Central memory CD8-positive, alpha-beta T cell (primary cell): ENCODE measurements at regions not wholly inside any gene's neighbourhood (a gene's known extent, or its start where the extent isn't known, plus 50 kb on each side); places are given as distances from the start of the nearest gene placed in this dataset.
"Not testable (repeated sequence)": the region's sequence is repeated elsewhere in the genome, so short reads cannot be mapped to it uniquely, and the experiment has no call there.

Experiments used
- ATAC-seq: fragments of 150-1000 bp; cut with Tn5 transposase; replicated peaks from 2 replicates; pipeline ENCODE4 v1.10.0; 2022; ENCODE audit warnings: mild to moderate bottlenecking, moderate FRiP score, moderate number of reproducible peaks; ENCODE audit not compliant: poor library complexity, severe bottlenecking; ENCODE audit errors: extremely low read depth
- DNase-seq, 2 donors: peaks; one replicate each; pipeline ENCODE4 v3.0.0; 2021; ENCODE audit warnings: low spot score in 2 of 2
- H3K27ac Mint-ChIP-seq: one replicate; pipeline ENCODE4 v1.8.0; 2022; ENCODE audit warnings: low read depth, mild to moderate bottlenecking, moderate library complexity, mixed read lengths
- H3K27me3 Mint-ChIP-seq: one replicate; pipeline ENCODE4 v1.8.0; 2022; ENCODE audit warnings: mixed read lengths
- H3K36me3 Mint-ChIP-seq: one replicate; pipeline ENCODE4 v1.8.0; 2022; ENCODE audit warnings: mild to moderate bottlenecking, moderate library complexity, mixed read lengths; ENCODE audit not compliant: insufficient read depth
- H3K4me1 Mint-ChIP-seq: one replicate; pipeline ENCODE4 v1.8.0; 2022; ENCODE audit warnings: mixed read lengths
- H3K4me3 Mint-ChIP-seq: one replicate; pipeline ENCODE4 v1.8.0; 2022; ENCODE audit warnings: mild to moderate bottlenecking, moderate library complexity, mixed read lengths
- H3K9me3 Mint-ChIP-seq: one replicate; pipeline ENCODE4 v1.8.0; 2022; ENCODE audit warnings: mixed read lengths

DNA sequence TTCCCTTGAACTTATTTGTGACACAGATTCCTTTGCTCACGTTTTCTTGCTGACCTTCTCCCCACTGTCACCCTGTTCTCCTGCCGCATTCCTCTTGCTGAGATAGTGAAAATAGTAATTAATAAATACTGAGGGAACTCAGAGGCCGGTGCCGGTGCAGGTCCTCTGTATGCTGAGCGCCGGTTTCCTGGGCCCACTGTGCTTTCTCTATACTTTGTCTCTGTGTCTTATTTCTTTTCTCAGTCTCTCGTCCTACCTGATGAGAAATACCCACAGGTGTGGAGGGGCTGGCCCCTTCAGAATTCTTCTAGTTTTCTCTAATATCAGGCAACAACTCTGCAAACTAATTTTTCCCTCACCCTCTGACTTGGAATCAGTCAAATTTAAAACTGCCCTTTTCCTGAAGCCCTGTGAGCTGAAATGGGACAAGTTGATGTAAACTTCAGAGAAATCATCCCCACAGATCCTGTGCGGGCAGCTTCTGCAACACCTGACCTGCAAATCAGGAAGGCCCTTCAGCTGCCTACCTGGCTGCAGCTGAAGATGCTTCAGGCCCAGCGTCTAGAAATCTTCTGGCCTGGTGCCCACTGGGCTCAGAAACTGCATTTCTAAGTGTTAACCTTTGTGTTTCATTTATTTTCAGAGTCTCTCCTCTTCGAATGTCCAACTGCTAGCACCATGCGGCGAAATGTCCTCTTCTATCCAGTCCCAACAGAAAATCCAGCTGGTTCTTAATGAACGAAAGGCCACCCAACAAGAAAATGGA lies 149.7 kb downstream of the TMEM121 start:
- not testable (repeated sequence) for H3K27ac Mint-ChIP-seq, DNase-seq, H3K36me3 Mint-ChIP-seq, H3K9me3 Mint-ChIP-seq, H3K27me3 Mint-ChIP-seq, ATAC-seq, H3K4me3 Mint-ChIP-seq, H3K4me1 Mint-ChIP-seq

DNA sequence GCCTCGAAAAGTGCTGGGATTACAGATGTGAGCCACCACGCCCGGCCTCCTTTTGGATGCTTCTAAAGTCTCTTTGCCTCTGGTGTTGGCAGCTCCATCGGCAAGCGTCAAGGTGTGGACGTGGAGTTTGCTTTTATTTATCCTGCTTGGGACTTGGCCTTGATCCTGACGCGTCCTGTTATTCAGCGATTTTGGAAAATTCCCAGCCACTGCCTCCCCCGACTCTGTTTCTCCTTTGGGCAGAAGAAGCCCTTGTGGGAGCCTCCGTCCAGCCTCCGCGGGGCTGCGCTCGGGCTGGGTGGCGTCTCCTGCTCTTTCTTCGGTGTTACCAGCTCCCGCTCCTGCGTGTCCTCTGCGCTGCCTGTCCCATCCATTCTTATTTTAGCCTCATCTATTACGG lies 151.7 kb downstream of the TMEM121 start:
- not testable (repeated sequence) for ATAC-seq, DNase-seq, H3K27ac Mint-ChIP-seq, H3K27me3 Mint-ChIP-seq, H3K4me3 Mint-ChIP-seq, H3K9me3 Mint-ChIP-seq, H3K4me1 Mint-ChIP-seq, H3K36me3 Mint-ChIP-seq

DNA sequence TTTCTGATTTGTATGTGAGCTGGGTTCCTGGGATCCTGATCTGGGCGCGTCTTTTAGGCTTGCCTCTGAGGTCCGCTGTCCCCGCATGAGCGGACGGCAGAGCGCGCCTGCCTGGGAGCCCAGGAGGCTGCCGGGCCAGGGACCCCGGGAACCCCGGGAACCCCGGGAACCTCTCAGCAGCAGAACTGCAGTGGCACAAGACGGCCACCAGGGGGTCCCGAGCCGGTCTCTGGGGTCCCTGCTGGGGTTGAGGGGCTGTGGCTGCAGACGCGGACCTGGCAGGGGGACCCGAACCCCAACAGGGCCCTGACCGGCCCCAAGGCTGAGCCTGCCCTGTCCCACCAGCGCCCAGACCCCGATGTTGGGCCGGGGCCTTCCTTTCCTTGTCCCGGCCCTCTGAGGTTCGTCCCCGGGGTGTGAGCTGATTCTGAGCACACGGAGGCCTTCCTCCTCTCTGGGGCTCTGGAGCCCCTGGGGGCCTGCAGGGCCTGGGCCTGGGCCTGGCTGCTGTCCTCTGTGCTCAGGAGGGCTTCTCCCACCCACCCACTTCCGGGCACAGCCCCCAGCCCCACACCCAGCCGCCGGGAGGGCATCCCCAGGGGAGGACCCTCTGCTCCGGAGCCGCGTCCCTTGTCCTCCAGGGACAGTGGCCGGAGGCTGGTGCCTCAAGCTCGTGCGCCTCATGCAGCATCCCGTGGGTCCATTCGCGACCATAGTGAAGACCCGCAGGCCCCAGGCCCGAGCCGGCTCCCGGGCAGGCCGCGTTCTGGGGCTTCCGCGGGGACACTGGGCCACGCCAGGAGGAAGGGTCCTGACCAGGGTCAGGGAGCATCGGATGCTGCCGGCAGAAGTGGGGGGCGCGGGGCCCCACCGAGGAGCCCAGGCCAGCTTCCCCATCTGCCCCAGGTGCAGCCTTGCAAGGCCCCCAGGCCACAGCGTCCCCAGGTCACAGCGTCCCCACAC lies 152.9 kb downstream of the TMEM121 start:
- DNase-seq, H3K27me3 Mint-ChIP-seq, H3K36me3 Mint-ChIP-seq, H3K9me3 Mint-ChIP-seq, ATAC-seq, H3K27ac Mint-ChIP-seq, H3K4me1 Mint-ChIP-seq, H3K4me3 Mint-ChIP-seq: not testable (repeated sequence)

DNA sequence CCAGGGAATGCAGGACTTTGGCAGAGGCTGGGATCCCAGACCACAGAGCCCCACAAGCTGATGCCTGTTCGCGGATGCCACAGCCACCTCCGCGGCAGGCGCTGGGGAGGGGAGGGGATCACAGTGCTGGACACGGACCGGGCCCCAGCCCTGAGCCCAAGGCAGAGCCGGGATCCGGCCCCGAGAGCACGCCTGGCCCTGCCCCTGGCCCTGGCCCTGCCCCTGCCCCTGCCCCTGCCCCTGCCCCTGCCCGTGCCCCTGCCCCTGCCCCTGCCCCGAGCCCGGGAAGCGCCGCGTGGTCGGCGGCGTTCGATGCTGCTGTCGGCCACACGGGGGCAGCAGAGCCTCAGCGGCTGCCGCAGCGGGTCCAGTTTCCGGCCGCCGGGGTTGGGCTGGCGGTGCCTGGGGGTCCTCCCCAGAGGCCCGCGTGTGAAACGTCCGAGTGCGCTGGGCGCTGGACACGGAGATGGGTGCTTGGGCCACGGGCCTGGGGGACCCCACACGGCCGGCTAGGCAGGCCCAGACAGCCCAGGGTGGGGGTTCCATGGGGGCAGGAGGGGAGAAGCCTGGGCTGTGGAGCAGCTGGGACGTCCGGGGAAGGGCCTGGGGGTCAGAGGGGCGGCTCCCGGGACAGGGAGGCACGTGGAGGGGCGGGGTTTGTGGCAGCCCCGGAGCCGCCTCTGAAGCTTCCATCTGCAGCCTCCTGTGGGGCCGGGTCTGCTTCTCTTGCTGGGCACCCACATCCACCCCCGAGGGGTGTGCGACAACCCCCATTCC lies 153.8 kb downstream of the TMEM121 start:
- not testable (repeated sequence) for H3K27ac Mint-ChIP-seq, DNase-seq, H3K4me1 Mint-ChIP-seq, H3K36me3 Mint-ChIP-seq, H3K4me3 Mint-ChIP-seq, H3K9me3 Mint-ChIP-seq, H3K27me3 Mint-ChIP-seq
- ATAC-seq = peak; percentile 64

DNA sequence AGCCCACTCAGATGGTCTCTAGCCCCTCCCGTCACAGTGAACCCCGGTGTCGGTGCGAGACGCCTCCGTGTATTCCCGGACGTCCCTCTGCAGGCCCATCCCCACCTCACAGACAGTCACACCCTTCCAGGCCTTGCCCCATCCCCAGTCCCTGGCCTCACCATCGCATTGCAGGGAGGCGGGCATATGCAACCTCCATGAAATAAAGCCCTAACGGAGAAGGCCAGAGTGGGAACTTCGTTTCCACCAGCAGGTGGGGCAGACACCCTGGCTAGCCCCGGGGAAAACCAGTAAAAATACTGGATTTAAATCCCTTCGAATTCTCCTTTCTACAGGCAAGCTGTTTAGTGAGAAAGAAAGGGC lies 154.3 kb downstream of the TMEM121 start:
- H3K27ac Mint-ChIP-seq = not testable (repeated sequence)

DNA sequence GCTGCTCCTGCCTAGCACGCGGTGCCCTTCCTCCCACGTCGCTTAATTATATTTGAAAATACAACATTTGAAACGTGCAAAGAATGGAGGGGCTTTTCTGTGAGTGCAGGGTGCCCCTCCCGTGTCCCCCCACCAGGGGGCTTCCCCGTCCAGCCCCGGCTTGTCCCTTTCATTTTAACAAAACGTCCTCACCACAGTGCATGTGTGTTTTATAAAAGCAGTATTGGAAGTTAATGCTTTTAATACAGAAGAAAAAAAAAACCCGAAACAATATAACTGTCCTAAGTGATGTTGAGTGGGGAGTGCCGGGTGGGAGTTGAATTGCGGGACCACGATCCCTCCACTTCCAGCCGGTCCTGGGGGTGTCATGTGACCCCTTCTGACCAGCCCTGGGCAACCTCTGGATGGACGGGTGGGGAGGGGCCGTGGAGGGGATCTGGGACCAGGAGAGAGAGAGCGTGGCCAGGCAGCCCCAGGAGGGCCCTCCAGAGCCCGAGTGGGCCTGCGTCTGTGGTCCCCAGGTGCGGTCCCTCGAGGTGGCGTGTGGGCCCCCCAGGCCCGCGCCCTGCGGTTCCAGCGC lies 155.3 kb downstream of the TMEM121 start:
- not testable (repeated sequence) for H3K27me3 Mint-ChIP-seq, H3K4me3 Mint-ChIP-seq, H3K9me3 Mint-ChIP-seq, H3K27ac Mint-ChIP-seq, ATAC-seq, H3K4me1 Mint-ChIP-seq, DNase-seq, H3K36me3 Mint-ChIP-seq

More for the DNA sequence above, 154.3 kb downstream of the TMEM121 start:
- DNase-seq, ATAC-seq, H3K36me3 Mint-ChIP-seq, H3K4me3 Mint-ChIP-seq, H3K9me3 Mint-ChIP-seq, H3K27me3 Mint-ChIP-seq, H3K4me1 Mint-ChIP-seq: not testable (repeated sequence)

DNA sequence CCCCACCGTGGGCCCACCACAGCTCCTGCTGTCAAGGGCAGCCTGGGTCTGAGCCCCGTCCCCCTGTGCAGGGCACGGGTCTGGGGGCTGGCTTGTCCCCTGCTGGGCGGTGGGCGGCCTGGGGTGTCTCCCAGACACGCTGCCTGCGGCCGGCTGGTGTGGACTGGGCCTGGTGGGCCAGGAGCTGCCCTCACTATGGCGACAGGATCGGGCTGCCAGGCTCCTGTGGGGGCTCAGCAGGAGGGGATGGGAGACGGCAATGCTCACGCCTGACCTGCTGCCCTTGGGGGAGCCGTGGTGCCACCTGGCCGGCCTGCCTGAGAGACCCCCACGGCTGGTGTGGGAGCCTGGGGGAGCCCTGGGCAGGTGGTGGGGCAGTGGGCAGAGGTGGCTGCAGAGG lies 156.1 kb downstream of the TMEM121 start:
- H3K27ac Mint-ChIP-seq, H3K9me3 Mint-ChIP-seq, DNase-seq, H3K4me3 Mint-ChIP-seq, H3K27me3 Mint-ChIP-seq, ATAC-seq, H3K36me3 Mint-ChIP-seq, H3K4me1 Mint-ChIP-seq: not testable (repeated sequence)

DNA sequence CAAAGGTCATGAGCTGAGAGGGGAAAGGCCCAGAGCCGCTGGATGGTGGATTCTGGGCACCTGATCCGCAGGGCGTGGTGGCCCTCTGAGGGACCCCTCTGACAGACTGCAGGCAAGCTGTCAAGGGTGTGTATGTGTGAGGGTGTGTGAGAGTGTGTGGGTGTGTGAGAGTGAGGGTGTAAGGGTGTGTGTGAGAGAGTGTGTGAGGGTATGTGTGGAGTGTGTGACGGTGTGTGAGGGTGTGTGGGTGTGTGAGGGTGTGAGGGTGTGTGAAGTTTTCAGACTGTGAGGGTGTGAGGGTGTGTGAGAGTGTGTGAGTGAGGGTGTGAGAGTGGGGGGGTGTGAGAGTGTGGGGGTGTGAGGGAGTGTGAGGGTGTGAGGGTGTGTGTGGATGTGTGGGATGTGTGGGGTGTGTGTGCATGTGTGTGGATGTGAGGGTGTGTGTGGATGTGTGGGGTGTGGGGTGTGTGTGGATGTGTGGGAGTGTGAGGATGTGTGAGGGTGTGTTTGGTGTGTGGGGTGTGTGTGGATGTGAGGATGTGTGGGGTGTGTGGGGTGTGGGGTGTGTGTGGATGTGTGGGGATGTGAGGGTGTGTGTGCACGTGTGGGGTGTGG lies 156.7 kb downstream of the TMEM121 start:
- Mint-ChIP-seq H3K4me1 (no peaks in the 10 kb centered on the region), H3K36me3 (no peaks in the 10 kb centered on the region), H3K27ac (no peak overlapping the region), H3K9me3 (no peaks in the 10 kb centered on the region), H3K27me3 (no peaks in the 10 kb centered on the region), H3K4me3 (no peak overlapping the region)
- no peak for ATAC-seq
- DNase-seq = no peak

DNA sequence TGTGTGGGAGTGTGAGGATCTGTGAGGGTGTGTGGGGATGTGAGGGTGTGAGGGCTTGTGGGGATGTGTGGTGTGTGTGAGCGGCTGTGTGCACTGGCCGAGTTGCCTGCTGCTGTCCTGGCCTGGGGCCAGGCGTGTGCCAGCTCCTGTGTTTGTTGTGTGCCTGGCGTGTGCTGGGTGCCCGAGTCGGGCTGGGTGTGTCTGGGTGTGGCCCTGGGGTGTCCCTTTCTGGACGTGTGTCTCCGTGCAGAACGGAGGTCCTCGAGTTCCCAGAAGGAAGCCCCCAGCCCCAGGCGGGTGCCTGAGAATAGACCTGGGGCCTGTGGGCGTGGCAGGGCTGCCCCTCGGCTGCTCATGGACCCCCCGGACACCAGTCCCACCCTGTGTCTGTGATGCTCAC lies 157.7 kb downstream of the TMEM121 start:
- not testable (repeated sequence) for H3K4me3 Mint-ChIP-seq, H3K4me1 Mint-ChIP-seq, DNase-seq, H3K27me3 Mint-ChIP-seq, H3K9me3 Mint-ChIP-seq, H3K36me3 Mint-ChIP-seq, ATAC-seq, H3K27ac Mint-ChIP-seq

DNA sequence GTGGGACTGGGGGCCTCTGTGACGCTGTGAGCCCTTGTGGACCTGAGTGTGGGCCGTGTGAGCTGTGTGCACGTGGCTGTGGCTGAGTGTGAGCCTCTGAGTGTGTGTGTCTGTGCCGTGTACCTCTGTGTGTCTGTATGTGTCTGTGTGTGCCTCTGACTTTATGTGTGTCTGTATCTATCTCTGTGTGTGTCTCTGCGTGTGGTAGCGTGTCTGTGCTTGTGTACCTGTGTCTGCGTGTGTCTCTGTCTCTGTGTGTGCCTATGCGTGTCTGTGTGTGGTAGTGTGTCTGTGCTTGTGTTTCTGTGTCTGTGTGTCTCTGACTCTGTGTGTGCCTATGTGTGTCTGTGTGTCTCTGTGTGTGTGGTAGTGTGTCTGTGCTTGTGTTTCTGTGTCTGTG lies 158.2 kb downstream of the TMEM121 start:
- not testable (repeated sequence) for H3K36me3 Mint-ChIP-seq, H3K4me1 Mint-ChIP-seq, H3K27me3 Mint-ChIP-seq, DNase-seq, H3K9me3 Mint-ChIP-seq, H3K4me3 Mint-ChIP-seq, ATAC-seq
- peak overlapping the region; percentile 0 for H3K27ac Mint-ChIP-seq

DNA sequence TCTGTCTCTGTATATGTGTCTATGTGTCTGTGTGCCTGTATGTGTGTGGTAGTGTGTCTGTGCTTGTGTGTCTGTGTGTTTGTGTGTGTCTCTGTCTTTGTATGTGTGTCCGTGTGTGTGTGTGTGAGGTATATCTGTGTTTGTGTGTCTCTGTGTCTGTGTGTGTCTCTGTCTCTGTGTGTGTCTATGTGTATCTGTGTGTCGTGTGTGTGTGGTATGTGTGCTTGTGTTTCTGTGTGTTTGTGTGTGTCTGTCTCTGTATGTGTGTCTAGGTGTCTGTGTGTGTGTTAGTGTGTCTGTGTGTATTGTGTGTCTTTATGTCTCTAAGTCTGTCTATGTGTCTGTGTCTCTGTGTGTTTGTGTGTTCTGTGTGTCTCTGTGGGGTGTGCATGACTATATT lies 158.6 kb downstream of the TMEM121 start:
- no peaks in the 10 kb centered on the region for H3K4me1 Mint-ChIP-seq
- no peaks in the 10 kb centered on the region for H3K9me3 Mint-ChIP-seq
- DNase-seq (no peak), ATAC-seq (no peak)
- no peaks in the 10 kb centered on the region for H3K27me3 Mint-ChIP-seq
- H3K27ac Mint-ChIP-seq = peak overlapping the region; percentile 0
- H3K36me3 Mint-ChIP-seq = no peaks in the 10 kb centered on the region
- no peak overlapping the region for H3K4me3 Mint-ChIP-seq

DNA sequence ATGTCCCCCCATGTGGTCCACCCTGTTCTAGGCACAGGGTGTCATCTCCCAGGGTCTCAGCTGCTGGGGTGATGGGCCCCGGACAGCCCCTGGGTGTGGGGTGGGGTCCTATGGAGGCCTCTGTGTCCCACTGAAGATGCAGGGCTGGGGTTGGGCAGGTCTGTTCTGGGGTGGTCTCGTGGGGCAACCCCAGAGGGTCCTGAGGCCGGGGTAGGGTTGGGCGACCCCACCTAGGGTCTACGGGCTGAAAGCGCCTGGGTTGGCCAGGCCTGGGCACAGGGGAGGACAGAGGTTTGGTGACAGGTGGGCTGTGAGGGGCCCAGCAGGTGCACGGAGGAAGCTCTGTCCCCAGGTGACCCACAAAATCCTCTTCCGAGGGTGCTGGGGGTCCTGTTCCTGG lies 159.2 kb downstream of the TMEM121 start:
- ATAC-seq, H3K36me3 Mint-ChIP-seq, H3K27ac Mint-ChIP-seq, H3K9me3 Mint-ChIP-seq, H3K27me3 Mint-ChIP-seq, H3K4me1 Mint-ChIP-seq, DNase-seq, H3K4me3 Mint-ChIP-seq: not testable (repeated sequence)
